ENCODE measurements at regions not wholly inside any gene's neighbourhood (a gene's known extent, or its start where the extent isn't known, plus 50 kb on each side); places are given as distances from the start of the nearest gene placed in this dataset.

- H4K20me1 ChIP-seq (ENCODE audit: insufficient read depth, low read length, poor library complexity, severe bottlenecking), result no peaks in the 10 kb centered on the region
- no peak overlapping the region for H3K9ac ChIP-seq (ENCODE audit: low read depth, low read length, poor library complexity, severe bottlenecking)
- H3K36me3 ChIP-seq (ENCODE audit: insufficient read depth, low read length), result no peaks in the 10 kb centered on the region
- no peaks in the 10 kb centered on the region for H3K9me2 ChIP-seq (replicated peaks; ENCODE audit: low read depth, low read length)
- H3K79me2 ChIP-seq (ENCODE audit: insufficient read depth, low read length), result no peaks in the 10 kb centered on the region
- no peaks in the 10 kb centered on the region for H3F3A ChIP-seq (ENCODE audit: low read depth)
- no peak overlapping the region for H3K4me3 ChIP-seq (ENCODE audit: low read length, poor library complexity, severe bottlenecking)
- H3K4me1 ChIP-seq (ENCODE audit: insufficient read depth, low read length, poor library complexity, severe bottlenecking), result no peaks in the 10 kb centered on the region
- TF ChIP-seq EZH2phosphoT487 (IDR thresholded peaks at IDR 0.05; ENCODE audit: borderline replicate concordance) (no peak), CTCF (conservative IDR thresholded peaks at IDR 0.05; ENCODE audit: low read length) (no peak)
- H2AFZ ChIP-seq (ENCODE audit: low read length), result no peak overlapping the region
- peaks cover 3% of the 10 kb centered on the region; the same call in 1 of the 2 replicates for H3K9me3 ChIP-seq (ENCODE audit: insufficient read depth, low read depth, low read length)
- H3K4me2 ChIP-seq (ENCODE audit: low read depth, low read length, poor library complexity, severe bottlenecking), result no peak overlapping the region
- H3K27me3 ChIP-seq (ENCODE audit: insufficient read depth, low read length, poor library complexity, severe bottlenecking), result no peaks in the 10 kb centered on the region
Measured at GRCh38 chr7:135855846-135856245, 107.2 kb upstream of the FAM180A start.

DNA sequence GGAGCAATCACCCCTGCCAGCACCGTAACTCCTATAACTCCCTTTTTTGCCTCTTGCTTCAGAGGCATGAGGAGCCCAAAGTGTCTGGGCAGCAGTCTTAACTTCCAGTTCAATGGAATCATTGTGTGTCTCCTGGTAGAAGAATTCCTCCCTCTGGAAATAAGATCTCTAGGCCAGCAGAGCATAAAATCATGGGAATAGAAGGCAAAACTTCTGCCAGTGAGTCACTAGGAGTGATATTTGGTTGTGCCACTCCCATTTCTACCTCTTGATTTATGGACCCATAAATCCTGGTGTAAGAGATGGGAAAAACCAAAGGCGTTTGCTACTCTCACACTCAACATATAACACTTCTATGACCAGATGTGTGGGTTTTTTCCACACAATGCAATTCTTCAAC lies 104.9 kb upstream of the FAM180A start:
- Histone ChIP-seq H2AFZ (ENCODE audit: low read length) (no peak overlapping the region), H3F3A (ENCODE audit: low read depth) (no peaks in the 10 kb centered on the region), H3K4me3 (ENCODE audit: low read length, poor library complexity, severe bottlenecking) (no peak overlapping the region), H3K4me2 (ENCODE audit: low read depth, low read length, poor library complexity, severe bottlenecking) (no peak overlapping the region), H3K4me1 (ENCODE audit: insufficient read depth, low read length, poor library complexity, severe bottlenecking) (no peaks in the 10 kb centered on the region), H3K79me2 (ENCODE audit: insufficient read depth, low read length) (no peaks in the 10 kb centered on the region), H3K27me3 (ENCODE audit: insufficient read depth, low read length, poor library complexity, severe bottlenecking) (no peaks in the 10 kb centered on the region), H3K9ac (ENCODE audit: low read depth, low read length, poor library complexity, severe bottlenecking) (no peak overlapping the region), H3K9me2 (replicated peaks; ENCODE audit: low read depth, low read length) (no peaks in the 10 kb centered on the region), H3K9me3 (ENCODE audit: insufficient read depth, low read depth, low read length) (peaks cover 3% of the 10 kb centered on the region; the same call in 1 of the 2 replicates), H3K36me3 (ENCODE audit: insufficient read depth, low read length) (no peaks in the 10 kb centered on the region), H4K20me1 (ENCODE audit: insufficient read depth, low read length, poor library complexity, severe bottlenecking) (no peaks in the 10 kb centered on the region)
- TF ChIP-seq EZH2phosphoT487 (IDR thresholded peaks at IDR 0.05; ENCODE audit: borderline replicate concordance) (no peak), CTCF (conservative IDR thresholded peaks at IDR 0.05; ENCODE audit: low read length) (no peak)

DNA sequence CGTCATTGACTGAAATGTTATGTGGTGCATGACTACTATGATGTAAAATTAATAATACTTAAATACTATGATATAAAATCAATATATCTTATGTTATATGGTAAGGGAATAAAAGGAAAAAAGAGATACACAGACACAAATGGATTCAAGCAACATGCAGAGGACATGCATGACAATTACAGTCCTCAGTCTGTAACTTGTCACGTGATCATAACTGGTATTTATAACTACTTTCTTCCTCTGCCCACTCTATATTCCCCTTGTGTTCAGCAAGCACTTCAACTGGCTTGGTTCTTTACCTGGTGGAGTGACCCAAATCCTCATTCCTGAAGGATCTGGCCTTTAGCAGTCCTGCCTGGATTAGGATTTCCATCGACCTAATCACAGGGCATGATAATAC lies 104.4 kb upstream of the FAM180A start:
- H3K27me3 ChIP-seq (ENCODE audit: insufficient read depth, low read length, poor library complexity, severe bottlenecking), result no peaks in the 10 kb centered on the region
- H3K36me3 ChIP-seq (ENCODE audit: insufficient read depth, low read length), result no peaks in the 10 kb centered on the region
- no peak overlapping the region for H3K4me3 ChIP-seq (ENCODE audit: low read length, poor library complexity, severe bottlenecking)
- no peak overlapping the region for H3K9ac ChIP-seq (ENCODE audit: low read depth, low read length, poor library complexity, severe bottlenecking)
- no peaks in the 10 kb centered on the region for H3K4me1 ChIP-seq (ENCODE audit: insufficient read depth, low read length, poor library complexity, severe bottlenecking)
- no peak overlapping the region for H3K4me2 ChIP-seq (ENCODE audit: low read depth, low read length, poor library complexity, severe bottlenecking)
- H3F3A ChIP-seq (ENCODE audit: low read depth), result no peaks in the 10 kb centered on the region
- no peak for TF ChIP-seq EZH2phosphoT487 (IDR thresholded peaks at IDR 0.05; ENCODE audit: borderline replicate concordance)
- H3K9me2 ChIP-seq (replicated peaks; ENCODE audit: low read depth, low read length), result no peaks in the 10 kb centered on the region
- H3K79me2 ChIP-seq (ENCODE audit: insufficient read depth, low read length), result no peaks in the 10 kb centered on the region
- H3K9me3 ChIP-seq (ENCODE audit: insufficient read depth, low read depth, low read length), result peaks cover 3% of the 10 kb centered on the region; the same call in 1 of the 2 replicates
- H4K20me1 ChIP-seq (ENCODE audit: insufficient read depth, low read length, poor library complexity, severe bottlenecking), result no peaks in the 10 kb centered on the region
- no peak overlapping the region for H2AFZ ChIP-seq (ENCODE audit: low read length)

- no peaks in the 10 kb centered on the region for H3K4me1 ChIP-seq (ENCODE audit: insufficient read depth, low read length, poor library complexity, severe bottlenecking)
- no peaks in the 10 kb centered on the region for H3K36me3 ChIP-seq (ENCODE audit: insufficient read depth, low read length)
- no peak overlapping the region for H3K4me2 ChIP-seq (ENCODE audit: low read depth, low read length, poor library complexity, severe bottlenecking)
- no peak overlapping the region for H2AFZ ChIP-seq (ENCODE audit: low read length)
- no peaks in the 10 kb centered on the region for H3K9me2 ChIP-seq (replicated peaks; ENCODE audit: low read depth, low read length)
- TF ChIP-seq EZH2phosphoT487 (IDR thresholded peaks at IDR 0.05; ENCODE audit: borderline replicate concordance) (no peak), CTCF (conservative IDR thresholded peaks at IDR 0.05; ENCODE audit: low read length) (no peak)
- H3K4me3 ChIP-seq (ENCODE audit: low read length, poor library complexity, severe bottlenecking), result no peak overlapping the region
- H4K20me1 ChIP-seq (ENCODE audit: insufficient read depth, low read length, poor library complexity, severe bottlenecking), result no peaks in the 10 kb centered on the region
- H3F3A ChIP-seq (ENCODE audit: low read depth), result no peaks in the 10 kb centered on the region
- H3K27me3 ChIP-seq (ENCODE audit: insufficient read depth, low read length, poor library complexity, severe bottlenecking), result no peaks in the 10 kb centered on the region
- no peaks in the 10 kb centered on the region; the same call in 1 of the 2 replicates for H3K9me3 ChIP-seq (ENCODE audit: insufficient read depth, low read depth, low read length)
- H3K9ac ChIP-seq (ENCODE audit: low read depth, low read length, poor library complexity, severe bottlenecking), result no peak overlapping the region
- no peaks in the 10 kb centered on the region for H3K79me2 ChIP-seq (ENCODE audit: insufficient read depth, low read length)
Measured at GRCh38 chr7:135847242-135847641, 98.6 kb upstream of the FAM180A start.
